ENCODE measurements at regions not wholly inside any gene's neighbourhood (a gene's known extent, or its start where the extent isn't known, plus 50 kb on each side); places are given as distances from the start of the nearest gene placed in this dataset.

DNA sequence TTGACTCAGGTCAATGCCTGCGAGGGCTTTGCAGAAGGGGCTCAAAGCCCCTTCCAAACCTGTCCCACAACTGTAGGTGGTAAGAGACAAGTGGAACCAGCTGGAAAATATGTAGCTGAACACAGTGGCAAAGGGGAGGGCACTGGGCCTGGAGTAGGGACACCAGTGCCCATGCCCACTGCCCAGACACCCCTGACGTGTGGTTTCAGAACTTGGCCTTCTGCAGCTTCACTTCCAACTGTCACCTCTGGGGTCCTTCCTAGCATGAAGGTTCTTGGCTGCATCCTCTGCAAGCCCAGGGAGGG lies 233.1 kb upstream of the IRX1 start:
- DNase-seq = no peak
- ATAC-seq = no peak

DNA sequence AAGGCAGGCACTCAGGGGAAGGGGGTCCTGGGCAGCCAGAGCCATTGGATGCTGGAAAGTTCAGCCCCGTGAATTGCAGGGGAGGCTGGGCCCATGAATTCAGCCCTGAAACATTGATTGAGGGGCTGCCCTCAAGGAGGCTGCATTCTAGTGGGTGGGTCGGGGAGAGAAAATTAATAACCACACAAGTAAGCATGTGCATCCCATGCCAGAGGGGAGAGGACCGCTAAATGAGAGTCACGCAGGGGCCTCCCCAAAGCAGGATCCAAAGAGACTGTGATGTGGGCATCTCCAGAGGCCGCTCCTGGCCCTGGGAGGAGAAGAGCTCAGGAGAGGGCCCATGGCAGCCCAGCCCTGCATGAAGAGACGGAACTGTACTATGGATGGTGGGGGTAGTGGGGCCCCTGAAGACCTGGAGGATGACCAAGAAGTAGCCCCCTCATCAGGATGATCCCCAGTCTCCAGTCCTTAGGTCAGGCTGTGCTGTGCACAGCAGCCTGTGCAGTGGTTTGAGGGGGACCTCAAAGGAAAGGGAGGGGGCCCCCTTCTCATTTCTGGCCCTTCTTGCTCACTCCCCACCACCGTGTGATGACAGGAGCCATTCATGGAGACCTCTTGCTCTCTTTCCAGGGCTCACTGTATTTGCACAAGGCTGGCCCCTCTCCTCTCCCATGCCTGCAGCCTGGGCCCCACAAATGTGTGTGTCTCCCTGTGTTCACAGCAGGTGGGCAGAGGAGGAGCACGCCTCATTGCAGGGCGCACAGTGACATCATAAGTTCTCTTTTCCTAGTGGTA lies 233.6 kb upstream of the IRX1 start:
- ATAC-seq (no peak), DNase-seq (no peak)

DNA sequence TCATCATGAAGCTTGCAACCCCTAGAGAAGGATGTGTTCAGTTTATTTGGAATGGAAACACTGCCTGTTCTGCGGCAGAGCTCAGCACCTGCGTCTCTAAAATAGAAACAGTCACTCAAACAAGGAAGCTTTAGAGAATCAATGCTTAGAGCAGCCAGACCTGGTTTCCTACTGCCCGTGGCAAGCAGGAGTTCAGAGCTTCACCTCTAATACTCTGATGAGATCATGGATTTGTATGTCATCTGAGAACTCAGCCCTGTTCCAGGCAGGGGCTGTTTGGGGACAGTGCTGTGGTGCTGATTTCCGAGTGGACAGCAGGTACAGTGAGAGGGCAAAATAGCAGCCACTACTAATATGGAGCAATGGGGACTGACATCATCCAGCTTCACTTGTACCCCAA lies 236.0 kb upstream of the IRX1 start:
- ATAC-seq = no peak
- no peak for DNase-seq

DNA sequence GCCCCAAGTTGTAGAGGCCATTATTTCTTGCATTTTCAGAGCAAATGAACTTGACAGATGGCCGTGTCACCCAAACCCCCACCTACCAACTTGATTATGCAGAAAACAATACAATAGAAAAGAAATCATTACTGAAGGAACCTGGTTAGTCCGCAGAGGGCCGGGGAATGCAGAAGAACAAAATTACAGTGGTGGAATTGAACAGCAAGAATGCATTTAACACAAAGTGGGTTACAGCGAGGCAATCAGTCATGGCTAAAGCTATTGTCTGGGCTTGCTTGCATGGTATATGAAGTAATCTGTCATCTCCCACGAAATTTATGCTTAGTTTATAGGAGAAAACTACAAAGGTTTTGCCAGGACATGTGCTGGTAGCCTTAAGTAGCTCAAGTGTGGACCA lies 238.3 kb upstream of the IRX1 start:
- ATAC-seq (no peak), DNase-seq (no peak)

DNA sequence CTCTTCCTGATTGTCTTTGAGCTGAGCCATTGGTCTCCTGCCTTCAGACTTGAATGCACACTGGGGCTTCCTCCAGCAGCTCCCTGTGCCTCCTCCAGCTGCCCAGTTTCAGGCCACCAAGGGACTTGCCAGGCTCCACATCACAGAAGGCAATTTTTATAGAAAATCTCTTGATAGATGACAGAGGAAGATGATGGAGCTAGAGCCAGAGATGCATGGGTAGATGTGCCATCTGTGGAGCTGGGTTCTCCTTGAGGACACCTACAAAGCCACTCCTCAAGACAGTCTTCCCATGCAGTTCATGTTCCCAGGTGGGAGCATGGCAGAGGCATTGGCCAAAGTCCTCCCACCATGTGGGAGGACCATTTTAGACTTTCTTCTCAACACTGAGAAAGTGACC lies 239.6 kb upstream of the IRX1 start:
- DNase-seq (no peak), ATAC-seq (no peak)

DNA sequence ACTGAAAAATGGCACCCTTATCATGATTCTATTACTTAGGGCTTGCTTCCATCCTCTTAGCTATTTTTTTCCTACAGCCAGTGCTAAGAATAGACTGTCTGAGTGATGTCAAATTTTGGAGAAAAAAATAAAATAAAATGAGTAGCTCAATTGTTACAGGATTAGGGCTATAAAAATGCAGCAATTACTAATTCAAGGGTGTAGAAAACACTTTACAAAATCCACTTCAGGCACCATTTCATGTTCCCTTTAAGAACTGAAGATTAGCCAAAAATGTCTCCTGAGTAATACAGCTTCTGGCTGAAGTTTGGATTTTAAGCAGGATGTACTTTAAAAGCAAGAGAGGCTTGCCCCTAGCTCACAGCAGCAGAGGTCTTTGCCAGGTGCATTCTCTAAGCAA lies 240.5 kb upstream of the IRX1 start:
- ATAC-seq = no peak

DNA sequence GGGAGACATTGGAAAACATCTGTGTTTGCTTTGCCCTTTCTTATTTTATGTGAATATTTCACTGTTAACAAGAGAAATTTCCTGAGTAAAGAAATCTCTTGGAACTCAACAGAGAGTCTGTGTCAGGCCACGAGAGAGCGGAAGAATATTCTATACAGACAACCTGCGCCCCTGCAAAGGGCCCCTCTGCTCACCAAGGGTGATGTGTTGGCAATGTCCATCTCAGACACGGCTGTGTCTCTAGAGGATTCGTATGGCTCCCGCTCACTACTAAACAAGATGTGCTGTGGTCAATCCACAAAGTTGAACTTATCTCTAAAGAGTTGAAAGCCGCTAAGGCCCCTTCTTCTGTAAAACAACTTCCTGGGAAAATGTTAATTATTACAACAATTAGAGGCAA lies 241.0 kb upstream of the IRX1 start:
- DNase-seq = no peak
- ATAC-seq = no peak

More for the DNA sequence above, 240.5 kb upstream of the IRX1 start:
- no peak for DNase-seq

DNA sequence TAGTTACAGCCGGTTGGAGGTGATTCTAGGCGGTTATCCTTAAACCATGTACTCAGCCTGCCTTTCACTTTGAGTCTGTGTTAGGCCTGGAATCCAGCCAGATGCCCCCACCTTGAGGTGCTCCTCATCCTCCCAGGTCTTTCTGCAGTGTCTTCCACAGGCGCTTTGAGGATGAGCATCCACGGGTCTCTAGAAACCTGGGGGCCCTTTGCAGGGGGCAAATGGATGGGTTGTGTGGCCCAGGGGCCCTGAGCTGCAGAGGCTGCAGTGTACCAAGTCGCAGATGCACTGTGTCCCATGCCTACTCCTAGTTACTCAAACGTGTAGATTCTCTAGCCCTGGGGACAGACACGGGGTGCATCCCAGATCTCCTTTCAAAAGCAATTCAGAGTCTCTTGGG lies 242.1 kb upstream of the IRX1 start:
- no peak for DNase-seq
- ATAC-seq = no peak

DNA sequence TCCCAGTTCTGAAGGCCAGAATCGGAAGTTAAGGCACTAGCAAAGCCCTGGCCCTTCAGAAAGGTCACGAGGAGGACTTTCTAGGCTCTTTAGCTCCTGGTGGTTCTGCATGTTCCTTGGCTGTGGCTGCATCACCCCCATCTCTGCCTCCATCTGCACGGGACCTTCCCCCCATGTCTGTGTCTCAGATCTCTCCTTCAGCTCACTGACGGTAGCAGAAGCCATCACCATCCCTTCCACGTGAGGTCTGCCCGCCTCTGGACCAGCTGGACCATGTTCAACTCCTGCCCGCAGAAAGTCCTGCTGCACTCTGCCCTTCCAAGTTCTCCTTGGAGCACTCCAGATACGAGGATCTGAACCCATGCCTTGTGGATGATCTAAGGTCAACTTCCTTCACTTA lies 242.9 kb upstream of the IRX1 start:
- DNase-seq (no peak), ATAC-seq (no peak)

DNA sequence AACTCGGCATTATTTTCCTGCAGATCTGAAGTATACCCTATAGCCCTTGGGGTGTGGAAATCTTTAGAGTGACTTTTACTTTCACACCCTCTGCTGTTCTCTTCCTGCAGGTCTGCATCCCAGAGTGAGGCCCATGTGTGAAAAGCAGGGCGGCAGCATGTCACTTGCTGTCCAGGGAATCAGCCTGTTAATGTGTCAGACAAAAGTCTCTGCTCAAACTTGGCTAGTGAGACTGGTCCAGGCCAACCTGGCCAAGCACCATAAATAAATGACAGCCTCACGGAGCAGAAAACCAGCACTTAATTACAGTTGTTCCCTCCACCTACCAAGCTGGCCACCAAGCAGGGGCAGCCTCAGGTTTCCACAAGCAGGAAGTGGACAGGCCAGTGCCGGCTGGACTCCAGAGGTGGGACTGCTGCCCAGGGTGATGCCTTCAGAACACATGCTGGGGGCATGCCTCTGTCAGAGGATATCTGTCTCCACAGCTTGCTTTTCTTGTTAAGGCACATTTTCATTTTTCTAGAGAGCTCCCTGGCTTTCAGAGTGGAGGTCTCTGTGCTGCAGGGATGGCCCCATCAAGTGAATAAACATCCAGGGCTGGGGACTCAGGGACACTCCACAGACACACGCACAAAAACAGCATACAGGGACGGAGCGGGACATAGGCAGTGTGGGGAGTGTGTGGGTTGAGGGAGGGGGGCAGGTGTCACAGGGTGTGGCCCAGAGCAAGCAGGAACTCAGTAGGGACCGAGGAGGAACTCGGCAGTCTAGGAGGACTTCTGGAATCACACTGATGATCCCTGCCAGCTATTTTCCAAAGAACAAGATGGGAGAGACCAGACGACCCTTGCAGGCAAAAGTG lies 243.8 kb upstream of the IRX1 start:
- no peak for DNase-seq
- ATAC-seq = no peak

DNA sequence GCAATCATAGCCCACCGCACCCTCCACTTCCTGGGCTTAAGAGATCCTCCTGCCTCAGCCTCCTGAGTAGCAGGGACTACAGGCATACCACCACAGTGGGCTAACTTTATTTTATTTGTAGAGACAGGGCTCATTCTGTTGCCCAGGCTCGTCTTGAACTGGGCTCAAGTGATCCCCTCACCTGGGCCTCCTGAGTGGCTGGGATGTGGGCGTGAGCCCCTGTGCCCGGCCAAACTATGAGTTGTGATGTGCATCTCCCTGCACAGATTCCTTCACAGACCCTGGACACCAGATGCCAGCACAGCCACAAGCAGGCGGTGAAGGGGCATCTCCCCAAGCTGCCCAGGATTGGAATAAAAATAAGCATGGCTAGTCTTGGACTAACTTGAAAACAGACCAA lies 244.9 kb upstream of the IRX1 start:
- ATAC-seq (no peak), DNase-seq (no peak)

DNA sequence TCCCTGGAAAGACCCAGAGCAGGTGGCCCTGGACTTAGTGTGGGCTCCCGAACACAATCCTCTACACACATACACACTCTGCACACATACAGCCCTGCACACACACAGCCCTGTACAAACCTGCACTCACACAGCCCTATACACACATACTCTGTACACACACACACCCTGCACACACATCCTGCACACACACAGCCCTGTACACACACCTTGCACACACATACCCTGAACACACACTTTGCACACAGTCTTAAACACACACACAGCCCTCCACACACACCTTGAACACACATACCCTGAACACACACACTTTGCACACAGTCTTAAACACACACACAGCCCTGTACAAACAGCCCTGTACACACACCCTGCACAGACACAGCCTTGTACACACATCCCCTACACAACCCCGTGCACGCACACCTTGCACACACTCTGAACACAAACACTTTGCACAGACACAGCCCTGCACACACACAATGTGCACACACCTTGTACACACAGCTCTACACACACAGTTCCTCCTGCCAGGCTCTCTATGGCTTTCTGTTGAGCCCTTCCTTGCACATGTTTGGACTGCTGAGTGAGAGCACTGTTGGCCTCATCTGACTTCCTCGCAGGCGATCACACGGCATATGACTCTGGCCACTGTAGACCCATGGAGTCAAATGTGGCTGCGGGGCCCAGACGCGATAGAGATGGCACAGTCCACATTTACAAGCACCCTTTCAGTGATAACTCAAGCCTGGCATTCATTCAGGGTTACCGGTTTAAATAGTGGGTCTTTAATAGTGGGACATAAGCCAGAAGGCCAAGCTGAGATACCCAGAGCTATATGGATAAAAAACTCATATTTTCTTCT lies 245.7 kb upstream of the IRX1 start:
- DNase-seq (no peak), ATAC-seq (peak; percentile 20)

DNA sequence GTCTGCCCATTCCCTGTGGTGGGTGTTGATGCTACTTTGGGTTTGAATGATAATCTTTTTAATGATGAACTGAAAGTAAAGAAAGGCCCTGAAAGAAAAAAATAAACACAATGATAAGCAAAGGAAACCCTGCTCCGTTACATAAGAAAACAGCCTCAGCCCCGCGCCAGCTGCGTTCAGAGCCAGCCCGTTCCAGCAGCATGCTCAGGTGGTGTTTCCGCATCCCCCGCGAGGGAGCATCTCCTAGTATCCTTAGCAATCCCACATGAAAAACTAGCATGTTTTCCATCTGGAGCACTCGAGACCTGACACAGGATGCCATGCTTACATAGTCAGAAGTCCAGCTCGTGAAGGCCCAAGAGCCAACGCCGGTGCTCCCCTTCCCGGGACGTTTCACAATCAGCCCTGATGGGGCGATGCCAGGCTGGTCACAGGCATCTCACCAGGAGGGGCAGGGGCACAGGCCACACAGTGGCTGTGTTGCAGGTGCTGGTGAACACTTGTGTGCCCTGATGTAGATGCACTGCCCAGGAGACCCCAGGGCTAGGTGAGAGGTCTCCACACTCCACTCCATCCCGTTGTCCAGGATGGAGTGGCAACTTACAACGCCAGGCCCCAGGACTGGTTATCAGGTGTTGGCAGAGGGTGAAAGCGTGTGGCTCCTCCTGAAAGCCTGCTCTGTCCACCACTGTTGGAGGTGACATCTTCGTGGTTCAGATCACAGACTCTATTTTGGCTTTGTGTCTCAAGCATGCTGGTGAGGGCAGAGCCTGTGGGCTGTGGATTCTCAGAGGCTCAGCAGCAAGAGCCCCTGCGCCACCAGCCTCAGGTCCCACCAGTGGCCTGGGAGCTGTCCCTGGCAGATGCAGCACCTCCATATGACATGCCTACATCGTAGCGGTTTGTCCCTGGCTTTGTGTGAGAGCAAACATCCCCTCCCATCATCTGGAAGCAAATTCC lies 246.8 kb upstream of the IRX1 start:
- DNase-seq (no peak), ATAC-seq (no peak)

DNA sequence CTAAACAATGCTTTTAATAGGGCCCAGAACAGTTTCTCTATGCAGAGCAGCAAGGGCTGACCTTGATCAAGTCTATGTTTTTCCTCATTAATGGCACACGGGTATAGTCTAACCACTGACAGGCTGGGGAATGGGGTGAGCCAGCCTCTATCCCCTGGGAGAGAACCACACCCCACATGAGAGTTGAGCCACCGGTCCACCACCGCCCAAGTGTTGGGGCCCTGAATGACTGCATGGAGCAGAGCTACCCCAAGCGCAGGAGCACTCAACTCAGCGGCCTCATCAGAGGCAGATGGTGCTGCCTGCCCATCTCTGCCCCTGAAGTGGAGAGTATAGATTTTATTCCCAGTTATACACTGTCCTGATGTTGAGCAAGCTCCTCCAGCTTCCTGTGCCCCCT lies 247.9 kb upstream of the IRX1 start:
- no peak for DNase-seq
- ATAC-seq = no peak

DNA sequence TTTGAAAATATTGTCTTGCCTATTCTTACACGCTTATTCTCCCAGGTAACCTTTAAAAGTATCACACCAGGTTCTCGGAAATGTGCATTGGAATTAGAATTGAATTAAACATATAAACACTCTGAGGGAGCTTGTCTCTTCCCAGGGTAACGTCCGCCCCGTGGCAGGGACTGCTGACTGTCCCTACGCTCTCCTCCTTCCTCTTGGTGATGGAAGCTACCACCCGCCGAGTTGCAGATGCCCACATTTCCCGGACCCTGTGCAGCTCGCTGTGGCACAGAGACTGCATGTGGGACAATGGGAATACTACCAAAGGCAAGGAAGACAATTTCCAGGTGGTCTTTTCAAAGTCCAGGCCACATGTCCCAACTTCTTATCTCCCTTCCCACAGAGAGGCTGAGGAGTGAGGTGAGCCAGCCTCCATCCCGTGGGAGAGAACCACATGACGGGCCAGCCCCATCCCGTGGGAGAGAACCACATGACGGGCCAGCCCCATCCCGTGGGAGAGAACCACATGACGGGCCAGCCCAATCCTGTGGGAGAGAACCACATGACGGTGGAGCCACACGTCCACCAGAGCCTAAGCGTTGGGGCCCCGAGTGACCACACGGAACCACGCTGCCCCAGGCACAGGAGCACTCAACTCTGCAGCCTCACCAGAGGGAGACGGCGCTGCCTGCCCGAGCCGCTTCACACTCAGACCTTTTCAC lies 249.4 kb upstream of the IRX1 start:
- ATAC-seq = no peak
- DNase-seq = no peak

DNA sequence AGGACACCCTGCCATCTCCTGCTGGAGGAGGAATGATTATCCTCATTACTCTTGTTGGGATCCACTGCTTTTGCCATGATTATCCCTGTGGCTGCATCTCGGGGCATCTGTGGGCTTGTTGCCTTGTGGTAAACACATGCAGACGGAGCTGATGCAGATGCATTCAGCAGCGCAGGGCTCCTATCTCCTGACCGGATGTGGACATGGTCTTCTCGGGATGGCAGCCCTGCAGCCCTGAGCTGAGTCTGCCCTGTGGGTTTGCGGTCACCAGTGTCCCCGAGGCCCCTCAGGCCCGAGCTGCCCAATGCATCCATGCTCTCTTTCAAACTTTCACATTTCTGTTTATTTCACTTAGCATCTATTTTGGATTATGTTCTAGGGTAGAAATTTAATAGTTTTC lies 250.4 kb upstream of the IRX1 start:
- no peak for ATAC-seq
- DNase-seq = no peak

DNA sequence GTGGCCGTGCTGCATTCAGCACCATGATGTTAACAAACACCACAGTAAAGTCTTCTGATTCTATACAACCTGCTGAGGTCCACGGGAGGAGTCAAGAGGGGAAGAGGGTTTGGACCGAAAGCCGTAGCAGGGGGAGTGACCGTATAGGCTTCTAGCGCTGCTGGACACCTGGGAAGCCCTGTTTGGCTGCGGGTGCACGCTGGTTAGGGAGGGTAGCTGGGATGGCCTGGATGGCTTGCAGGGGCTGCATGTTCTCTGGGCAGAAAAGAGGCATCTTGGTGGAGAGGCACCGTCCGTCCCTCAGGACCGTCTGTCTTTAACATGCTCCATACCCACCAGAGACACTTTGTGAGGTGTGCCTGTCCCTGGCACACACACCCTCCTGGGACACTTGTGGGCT lies 251.0 kb upstream of the IRX1 start:
- ATAC-seq = no peak

DNA sequence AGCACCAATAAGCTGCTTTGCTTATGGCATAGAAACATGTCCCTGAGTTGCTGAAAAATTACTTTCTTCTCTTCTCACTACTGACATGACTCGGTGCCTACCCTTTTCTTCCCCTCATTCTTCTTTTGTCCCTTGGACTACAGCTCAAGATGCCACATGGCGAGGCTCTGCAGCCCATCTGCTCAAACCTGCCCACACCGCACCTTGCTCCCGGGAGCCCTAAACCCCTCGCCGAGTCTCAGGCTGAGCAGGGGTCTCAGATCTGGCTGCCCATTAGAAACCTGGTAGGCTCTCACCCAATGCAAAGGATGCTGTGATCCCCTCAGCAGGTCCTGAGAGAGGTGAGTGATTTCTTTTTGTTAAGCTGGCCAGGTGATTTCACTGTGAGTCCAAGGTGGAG lies 251.7 kb upstream of the IRX1 start:
- DNase-seq = no peak
- ATAC-seq = no peak

More for the DNA sequence above, 251.0 kb upstream of the IRX1 start:
- DNase-seq = no peak

DNA sequence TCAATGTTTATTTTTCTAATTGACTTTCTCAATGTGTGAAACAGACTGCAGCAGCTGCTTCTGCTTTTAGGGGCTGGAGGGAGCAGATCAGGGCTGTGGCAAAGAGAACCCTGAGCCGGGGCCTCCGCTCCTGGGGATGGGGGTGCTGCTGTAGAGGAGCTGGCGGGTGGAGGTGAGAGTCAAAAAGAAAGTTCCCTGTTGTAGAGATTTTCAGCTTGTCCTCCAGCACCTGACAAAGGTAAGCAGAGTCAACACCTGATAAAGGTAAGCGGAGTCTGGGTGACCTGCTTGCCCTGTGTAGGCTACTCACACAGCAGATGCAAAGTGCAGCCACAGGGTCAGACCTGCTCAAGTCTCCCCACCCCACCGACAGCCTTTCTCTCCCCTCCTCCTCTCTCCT lies 252.4 kb upstream of the IRX1 start:
- no peak for ATAC-seq
- no peak for DNase-seq

DNA sequence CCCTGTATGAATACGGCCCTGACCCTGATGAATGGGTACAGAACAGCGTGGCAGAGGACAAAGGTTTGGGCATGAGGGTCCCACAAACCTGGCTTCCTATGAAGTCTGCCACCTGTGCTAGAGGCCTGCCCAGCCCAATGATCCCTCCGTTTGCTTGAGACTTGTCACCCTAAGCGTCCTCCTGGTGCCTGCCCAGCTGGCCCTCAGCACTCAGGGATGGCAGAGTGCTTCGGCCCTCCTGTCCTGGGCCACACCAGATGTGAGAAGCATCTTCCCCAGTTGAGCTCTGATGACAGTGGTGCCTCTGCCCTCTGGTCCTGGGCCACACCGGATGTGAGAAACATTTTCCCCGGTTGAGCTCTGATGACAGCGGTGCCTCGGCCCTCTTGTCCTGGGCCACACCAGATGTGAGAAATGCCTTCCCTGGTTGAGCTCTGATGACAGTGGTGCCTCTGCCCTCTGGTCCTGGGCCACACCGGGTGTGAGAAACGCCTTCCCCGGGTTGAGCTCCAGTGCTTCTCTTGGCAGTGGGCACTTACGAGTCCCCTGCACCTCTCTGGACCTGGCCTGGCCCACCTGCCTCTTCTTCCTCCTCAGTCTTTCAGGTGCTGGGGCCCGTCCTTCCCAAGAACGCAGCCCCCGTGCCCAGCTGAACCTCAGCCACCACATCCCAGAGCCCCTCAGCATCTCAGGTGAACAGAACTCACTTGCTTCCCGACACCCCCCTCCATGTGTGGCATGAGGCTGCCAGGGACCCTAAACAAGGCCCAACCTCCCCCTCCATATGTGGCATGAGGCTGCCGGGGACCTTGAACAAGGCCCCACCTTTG lies 253.1 kb upstream of the IRX1 start:
- no peak for DNase-seq
- ATAC-seq = no peak

All from stimulated activated naive CD8-positive, alpha-beta T cell treated with anti-CD3 and anti-CD28 coated beads, Interleukin-15, Interleukin-2, amounts not matched to agents 100 U/mL and 50 U/mL, for 24 hours (primary cell).